Testis (tissue), 2 donors: ENCODE measurements at regions not wholly inside any gene's neighbourhood (a gene's known extent, or its start where the extent isn't known, plus 50 kb on each side); places are given as distances from the start of the nearest gene placed in this dataset.

Source experiments
- CTCF ChIP-seq, 3 experiments: fragments of 450-650 bp in 2 of 3; fragments of 200-600 bp in 1 of 3; sonication (generic) in 1 of 3; IDR thresholded peaks; one replicate each; pipeline ENCODE4 v1.5.1; 2016 to 2019; ENCODE audit warnings: antibody characterized with exemption in 3 of 3, mild to moderate bottlenecking in 2 of 3, moderate library complexity in 1 of 3
- POLR2A ChIP-seq: fragments of 450-650 bp; IDR thresholded peaks from one replicate; pipeline ENCODE4 v1.6.1; 2017; ENCODE audit warnings: antibody characterized with exemption, mild to moderate bottlenecking, moderate library complexity

- TF ChIP-seq CTCF (IDR thresholded peaks at IDR 0.05) (no peak), POLR2A (no peak)
Measured at GRCh38 chr4:138859254-138859653, 156.3 kb upstream of the NOCT start.
